ENCODE measurements at regions not wholly inside any gene's neighbourhood (a gene's known extent, or its start where the extent isn't known, plus 50 kb on each side); places are given as distances from the start of the nearest gene placed in this dataset.
"Not testable (repeated sequence)": the region's sequence is repeated elsewhere in the genome, so short reads cannot be mapped to it uniquely, and the experiment has no call there.

DNA sequence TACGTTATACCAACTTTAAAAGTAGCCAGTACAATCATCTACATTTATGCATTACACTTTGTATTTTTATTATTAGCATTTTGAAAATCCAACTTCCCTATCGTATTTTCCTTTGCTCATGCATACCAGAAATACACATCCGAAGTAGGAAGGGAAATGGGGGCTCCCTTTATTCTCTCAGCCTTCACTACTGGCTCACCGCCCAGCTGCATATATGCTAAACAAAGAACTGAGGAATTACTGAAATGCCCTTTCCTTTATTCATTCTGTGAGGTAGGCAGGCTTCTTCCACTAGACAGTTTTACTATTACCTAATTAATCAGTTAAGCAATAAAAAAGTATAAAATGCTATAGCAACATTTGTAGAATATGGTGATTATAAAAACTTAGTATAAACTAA is 291.6 kb downstream of the KLF12 start:
- no peak for DNase-seq (ENCODE audit: low read depth)

DNA sequence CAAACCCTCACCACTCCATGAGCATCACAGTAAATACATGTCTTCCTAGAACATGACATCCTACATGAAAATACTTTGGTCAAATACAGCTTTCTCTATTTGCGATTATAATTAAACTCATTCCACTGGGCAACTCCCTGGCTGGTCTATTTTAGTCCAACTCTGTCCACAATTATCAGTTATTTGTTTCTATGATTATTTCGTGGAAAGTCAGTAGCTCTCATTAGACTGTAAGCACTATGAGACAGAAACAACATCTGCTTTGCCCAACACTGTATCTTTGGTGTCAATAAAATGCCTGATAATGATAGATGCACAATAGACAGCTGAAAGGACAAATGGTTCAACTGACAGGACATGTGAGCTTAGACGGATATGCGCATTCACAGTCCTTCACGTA is 292.0 kb downstream of the KLF12 start:
- DNase-seq (ENCODE audit: low read depth), result no peak

DNA sequence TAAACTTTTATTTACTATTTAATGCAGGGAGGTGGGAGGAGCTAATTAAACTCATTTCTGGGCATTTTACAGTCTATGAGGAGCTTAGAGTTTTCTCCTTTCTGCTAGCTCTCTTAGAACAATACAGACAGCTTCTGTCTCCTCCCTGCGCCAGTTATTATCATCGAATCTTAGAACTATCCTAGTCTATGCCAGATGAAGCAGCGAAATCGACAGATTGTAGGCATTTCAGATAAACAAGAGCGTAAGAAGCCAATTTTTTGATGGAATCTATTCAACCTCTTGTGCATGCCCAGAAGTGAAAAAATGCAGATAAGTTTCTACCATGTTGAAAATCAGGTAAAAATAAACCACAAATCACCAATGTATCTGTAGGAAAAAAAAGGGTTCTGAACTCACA is 297.1 kb downstream of the KLF12 start:
- no peak for DNase-seq (ENCODE audit: low read depth)

DNA sequence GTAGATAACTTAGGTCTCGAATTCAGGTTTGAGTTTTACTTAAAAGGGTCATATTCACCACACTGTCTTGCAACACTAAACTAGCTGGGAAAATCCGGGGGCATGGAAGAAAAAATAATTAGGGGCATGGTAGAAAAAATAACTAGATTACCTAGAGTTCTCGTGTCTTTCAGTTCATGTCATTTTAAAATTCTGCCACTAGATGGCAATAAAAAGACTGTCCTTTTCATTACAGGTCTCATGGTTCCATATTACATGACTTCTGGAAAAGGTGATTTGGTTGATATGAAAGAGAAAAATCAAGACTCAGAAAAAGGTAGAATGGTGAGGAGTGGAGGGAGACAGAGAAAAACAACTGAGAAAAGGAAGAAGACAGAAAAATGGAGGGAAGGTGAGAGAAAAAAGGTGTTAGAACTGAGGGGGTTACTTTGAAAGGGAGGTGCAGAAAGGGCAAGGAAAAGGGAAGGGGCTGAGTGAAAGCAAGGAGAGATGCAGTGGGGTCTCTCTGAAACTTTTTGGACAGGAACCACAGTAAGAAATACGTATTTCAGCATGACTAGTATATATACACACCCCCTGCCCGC is 299.0 kb downstream of the KLF12 start:
- no peak for DNase-seq (ENCODE audit: low read depth)

DNA sequence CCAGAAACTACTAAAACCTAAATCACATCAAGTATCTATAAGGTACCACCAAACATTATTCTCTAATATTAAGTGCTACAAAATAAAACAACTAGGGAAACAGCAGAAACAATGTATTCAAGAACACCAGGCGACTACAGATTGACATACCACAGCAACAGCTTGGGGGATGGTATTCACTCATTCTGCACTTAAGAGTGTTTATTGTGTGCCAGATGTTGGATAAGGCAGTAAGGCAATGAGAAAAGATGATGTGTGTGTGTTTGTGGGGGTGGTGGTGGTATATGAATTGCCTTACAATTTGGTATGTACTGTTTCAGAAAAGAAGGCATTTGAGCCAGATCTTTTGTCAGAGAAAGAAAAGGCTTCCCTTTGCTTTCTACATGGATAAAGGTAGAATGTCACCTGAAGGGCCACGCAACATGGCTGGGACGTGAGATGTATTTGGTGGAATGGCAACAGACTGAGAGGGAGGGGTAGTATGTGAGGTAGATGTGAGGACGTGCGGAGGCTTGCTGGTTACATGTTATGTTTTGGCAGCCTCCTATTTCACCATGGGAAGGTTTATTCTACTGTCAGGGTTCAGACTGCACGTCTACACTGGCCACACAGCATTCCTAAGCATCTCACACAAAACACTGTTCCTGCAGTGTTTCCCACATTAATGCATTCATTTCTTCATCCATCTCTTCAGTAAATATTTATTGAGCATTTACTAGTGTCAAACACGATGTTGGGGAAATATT is 300.7 kb downstream of the KLF12 start:
- DNase-seq (ENCODE audit: low read depth), result no peak

DNA sequence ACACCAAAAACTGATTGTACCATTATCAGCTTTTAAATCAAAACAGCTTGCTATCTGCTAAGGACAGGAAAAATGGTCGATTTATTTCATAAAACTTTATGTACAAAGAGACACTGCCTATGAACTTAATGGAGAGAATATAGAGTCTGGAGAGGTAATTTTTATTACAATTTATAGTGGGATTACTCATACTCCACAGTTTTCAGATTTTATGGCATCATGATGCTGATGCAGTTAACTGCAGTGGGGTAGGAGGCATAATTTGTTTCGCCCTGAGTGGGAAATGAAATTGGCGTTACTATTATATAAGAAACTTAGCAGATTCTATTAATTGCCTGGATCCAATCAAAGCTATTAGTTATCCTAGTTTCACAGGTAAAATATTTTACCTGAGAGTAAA is 301.4 kb downstream of the KLF12 start:
- no peak for DNase-seq (ENCODE audit: low read depth)

DNA sequence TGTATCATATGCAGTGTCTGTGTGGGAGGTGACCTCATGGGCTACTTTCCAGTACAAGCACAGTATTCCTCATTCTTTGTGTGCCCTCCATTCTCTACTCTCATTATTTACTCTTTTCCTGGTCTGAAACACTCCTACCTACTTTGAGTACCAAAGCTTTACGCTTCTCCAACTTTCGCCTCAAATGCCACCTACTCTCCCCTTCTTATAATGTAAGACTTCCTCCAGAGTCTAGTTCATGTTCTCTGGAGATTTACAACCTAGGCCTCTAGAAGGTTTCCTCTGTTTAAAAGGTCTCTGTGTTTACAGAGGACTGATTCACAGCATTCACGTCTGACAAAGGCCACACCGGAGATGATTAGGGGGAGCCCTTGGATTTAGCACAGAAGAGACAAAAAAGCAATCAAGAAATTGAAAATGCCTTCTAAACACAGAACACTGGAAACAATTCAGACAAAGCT is 302.0 kb downstream of the KLF12 start:
- no peak for DNase-seq (ENCODE audit: low read depth)

DNA sequence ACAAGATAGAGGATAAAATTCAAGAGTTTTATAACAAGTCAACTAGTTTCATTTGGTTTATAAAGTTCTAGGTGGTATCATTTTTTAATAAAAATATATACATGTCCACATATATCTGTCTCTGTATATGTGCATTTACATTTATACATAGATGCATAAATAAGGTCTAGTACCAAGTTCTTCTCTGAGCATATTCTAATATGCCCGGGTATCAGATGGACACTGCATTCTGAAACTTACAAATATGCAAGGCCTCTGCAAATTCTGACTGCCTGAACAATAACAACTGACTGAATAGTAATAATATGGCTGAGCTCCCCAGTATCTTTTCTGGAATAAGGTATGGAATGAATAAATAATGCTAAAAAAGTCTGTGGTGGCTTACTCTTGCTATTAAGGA is 304.8 kb downstream of the KLF12 start:
- DNase-seq (ENCODE audit: low read depth), result no peak

DNA sequence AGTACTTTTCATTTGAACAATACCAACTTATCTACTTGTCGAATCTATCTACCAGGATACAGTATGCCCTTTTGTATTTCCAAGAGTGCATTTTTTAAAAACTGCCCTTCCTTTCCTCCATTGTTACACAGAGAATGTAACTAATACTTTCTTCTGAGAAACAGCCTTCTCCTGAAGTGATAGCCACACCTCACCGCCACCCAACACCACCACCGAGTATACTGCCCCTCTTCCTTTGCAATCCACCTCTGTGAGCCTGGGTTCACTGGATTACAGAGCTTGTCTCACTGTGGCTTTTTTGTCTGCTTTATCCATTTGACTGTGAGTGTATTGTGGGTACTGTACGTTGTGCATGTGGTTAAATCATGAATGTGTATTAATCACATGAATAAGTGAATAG is 305.4 kb downstream of the KLF12 start:
- DNase-seq (ENCODE audit: low read depth), result no peak

DNA sequence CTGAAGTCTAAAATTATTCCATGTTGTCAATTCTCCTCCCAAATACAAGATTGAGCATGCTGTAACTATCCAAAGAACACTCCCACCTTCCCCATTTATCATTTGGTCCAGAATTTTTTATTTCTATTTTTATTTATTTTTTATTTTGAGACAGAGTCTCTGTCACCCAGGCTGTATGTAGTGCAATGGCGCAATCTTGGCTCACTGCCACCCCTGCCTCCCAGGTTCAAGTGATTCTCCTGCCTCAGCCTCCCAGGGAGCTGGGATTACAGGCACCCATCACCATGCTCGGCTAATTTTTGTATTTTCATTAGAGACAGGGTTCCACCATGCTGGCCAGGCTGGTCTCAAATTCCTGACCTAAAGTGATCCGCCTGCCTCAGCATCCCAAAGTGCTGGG is 306.8 kb downstream of the KLF12 start:
- no peak for DNase-seq (ENCODE audit: low read depth)

DNA sequence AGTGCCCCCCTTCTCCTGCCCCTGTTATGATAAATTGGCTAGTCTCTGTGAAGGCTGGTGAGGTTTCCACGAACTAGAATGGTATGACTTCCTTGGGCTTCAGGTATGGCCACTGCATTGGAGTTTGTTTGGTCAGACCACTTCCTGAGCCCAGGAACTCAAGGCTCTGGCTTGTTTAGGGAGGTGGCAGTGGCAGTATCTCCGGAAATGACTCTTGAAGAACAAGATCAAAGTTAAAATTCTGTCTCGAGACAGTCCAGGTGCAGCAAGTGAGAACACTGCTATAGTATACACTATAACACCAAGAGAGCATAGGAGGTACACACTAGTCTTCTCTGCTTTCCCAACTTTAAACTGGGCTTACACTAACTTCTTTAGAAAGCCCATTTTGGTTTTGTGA is 309.1 kb downstream of the KLF12 start:
- DNase-seq (ENCODE audit: low read depth), result no peak

DNA sequence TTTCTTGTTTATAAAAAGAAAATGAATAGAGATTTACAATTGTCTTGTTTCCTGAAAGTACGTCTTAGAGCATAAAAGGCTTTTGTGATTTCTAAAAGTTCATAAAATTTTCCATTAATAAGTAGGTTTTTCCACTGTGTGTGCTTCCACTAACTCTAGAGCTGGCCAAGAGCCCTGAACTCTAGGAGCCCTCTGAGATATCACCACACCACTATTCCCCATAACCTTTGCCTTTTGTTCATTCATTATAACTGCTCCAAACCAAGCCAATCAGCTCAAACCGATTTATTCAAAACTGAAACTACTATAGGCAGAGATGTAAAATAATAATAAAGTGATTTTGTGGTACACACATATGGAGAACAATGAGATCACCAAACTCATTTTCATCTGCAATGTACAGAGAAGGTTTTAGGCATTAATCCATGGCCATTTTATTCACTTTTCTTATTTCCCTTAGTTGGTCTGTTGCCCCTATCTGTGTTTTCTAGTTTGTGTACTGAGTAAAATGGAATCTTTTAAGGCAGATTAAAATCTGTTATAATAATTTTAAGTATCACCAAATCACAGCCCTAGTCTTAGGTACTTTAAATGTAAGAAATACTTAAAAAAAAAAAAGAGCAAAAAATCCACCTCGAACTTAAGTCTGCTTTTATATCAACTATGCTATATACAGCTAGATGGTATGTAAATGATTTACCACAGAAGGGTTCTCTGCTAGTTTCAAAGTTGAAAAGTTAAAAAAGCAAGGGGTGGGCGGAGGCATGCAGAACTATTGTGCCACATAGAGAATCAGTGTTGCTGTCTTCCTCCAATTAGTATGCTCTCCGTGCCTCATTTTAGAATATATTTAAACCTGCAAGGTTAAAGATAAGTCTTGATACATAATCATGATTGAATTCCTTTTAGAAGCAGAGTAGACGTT is 311.3 kb downstream of the KLF12 start:
- DNase-seq (ENCODE audit: low read depth), result no peak

DNA sequence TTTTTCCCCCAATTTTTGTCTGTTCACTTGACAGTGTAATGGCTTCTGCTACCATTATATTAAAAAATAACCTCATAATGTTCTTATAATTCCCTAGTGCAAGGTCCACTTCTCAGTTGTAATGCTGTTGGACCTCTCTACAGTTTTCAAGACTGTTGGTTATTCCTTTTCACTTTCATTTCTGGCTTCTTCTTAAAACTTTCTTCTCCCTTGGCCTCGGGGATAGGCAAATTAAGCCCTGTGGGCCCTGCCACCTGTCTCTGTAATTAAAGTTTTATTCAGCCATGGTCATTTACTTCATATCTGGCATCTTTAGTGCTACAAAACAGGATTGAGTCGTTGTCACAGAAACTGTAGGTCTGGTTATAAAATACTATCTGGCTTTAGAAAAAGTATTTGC is 313.5 kb downstream of the KLF12 start:
- no peak for DNase-seq (ENCODE audit: low read depth)

DNA sequence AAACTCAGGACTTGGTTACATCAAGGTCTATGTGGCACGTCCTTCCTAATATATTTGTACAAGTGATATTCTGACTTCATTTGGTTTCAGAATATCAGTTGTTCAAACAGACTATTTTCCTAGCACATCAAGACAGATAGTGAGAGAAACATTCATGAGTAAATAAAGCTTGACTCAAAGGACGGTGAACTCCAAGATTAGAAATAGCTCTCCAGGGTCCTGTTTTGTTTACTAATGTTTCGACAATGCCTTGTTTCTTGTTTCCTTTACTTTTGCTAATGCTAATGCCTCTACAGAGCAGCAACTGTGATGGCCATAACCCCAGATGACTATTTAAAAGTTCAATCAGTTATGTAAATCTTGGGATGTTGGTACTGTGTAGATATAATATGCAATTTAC is 313.9 kb downstream of the KLF12 start:
- no peak for DNase-seq (ENCODE audit: low read depth)

DNA sequence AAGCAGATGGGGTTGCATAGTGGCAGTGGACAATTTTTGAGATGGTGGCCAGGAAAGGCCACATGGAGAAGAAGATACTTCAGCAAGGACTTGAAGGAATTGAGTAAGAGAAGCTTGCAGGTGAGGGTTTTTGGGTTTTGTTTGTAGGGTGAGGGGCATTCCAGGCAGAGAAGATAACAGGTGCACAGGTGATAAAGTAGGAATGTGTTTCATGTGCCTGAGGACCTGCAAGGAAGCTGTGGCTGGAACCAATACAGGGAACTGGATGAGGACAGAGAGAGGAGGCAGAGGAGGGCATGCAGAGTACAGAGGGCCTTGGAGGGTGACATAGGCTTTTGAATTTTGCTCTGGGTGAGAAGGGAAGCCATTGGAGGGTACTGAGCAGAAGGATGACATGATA is 314.5 kb downstream of the KLF12 start:
- no peak for DNase-seq (ENCODE audit: low read depth)

DNA sequence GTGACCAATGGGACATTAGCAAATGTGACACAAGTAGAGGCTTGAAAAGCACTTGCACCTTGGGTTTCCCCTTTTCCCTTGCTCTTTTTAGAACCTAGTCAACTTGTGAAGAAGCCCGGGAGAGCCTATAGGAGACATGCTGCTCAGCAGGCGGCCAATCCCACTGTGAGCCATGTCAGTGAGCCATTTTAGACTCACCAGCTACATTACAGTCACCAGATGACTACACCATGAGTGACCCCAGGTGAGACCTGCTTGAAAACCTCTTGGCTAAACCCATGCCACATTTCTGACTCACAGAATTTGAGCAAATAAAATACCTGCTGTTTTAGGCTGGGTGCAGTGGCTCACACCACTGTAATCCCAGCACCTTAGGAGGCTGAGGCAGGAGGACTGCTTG is 317.5 kb downstream of the KLF12 start:
- no peak for DNase-seq (ENCODE audit: low read depth)

DNA sequence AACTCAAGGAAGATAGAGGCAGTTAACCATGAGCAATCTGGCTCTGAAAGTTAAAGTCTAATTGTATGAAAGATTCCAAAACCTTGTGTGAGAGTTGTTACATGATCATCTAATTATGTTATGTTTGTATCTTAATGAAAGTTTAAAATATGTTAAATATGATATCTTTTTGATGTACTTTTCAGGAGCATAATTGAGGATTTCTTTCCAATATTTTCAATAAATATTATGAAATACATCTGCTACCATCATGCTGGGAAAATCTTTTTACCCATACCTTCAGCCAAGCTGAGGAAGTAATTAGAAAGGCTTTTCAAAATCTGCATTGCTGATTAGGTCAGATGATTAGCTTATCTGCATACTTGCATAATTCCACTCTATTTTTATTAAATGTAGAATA is 318.4 kb downstream of the KLF12 start:
- DNase-seq (ENCODE audit: low read depth), result no peak

DNA sequence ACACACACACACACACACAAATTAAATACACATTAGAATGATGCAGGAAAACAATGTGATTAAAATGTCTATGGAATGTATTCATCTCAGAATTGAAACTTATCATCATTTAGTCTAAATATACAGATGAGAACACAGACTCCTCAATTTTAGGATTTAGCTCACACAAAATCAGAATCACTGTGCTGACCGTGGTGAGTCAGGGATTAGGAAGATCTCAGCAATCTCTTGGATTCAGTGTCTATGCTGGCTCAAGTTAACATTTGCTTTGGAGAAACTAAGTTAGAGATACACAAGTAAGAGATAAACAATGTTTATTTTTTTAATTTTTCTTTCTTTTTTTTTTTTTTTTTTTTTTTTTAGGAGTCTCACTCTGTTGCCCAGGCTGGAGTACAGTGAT is 323.6 kb downstream of the KLF12 start:
- no peak for DNase-seq (ENCODE audit: low read depth)

DNA sequence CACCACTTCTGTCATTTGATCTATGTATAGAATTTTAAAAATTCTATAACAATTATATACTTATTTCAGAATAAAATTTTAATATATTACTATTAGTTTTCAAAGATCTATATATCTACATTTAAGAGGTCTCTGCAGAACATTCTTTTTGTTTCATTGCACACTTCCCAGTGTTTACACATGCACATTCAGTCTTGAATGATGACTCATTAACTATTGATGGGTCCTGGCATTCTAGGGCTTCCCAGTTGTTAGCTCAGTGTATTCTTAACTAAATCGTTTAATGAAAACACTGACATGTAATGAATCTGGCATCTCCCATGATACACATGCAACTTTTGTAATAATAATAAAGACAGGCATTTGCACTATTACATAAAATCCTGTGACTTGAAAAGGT is 324.6 kb downstream of the KLF12 start:
- DNase-seq (ENCODE audit: low read depth), result no peak

DNA sequence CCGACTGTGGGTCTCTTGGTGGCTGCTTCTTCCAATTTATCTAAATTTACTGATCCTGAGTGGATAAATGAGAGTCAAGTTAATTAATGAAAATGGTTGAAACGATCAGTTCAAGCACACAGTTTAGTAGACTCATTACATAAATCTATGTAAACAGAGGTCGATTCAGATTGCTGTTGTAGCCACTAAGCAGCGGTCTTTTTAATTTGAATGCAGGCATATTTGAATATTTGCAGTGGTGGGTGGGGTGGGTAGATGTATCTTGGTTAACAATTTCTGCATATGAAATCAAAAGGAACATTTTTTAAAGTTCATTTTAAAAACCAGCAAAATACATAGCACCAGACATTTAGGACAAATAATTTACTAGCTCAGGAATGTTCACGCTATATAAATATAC is 325.9 kb downstream of the KLF12 start:
- DNase-seq (ENCODE audit: low read depth), result no peak

DNA sequence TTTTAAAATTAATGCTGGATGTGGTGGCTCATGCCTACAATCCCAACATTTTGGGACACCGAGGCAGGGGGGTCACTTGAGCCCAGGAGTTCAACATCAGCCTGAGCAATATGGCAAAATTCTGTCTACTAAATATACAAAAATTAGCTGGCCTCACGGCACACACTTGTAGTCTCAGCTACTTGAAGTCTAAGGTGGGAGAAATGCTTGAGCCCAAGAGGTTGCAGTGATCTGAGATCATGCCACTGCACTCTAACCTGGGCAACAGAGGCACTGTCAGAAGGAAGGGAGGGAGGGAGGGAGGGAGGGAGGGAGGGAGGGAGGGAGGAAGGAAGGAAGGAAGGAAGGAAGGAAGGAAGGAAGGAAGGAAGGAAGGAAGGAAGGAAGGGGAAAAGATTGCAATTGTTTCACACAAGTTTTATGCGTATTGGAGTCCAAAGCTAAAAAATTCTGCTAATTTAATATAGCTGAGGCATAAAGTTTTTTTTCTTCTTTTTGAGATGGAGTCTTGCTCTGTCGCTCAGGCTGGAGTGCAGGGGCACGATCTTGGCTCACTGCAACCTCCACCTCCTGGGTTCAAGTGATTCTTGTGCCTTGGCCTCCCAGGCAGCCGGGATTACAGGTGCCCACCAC is 328.8 kb downstream of the KLF12 start:
- DNase-seq (ENCODE audit: low read depth), result not testable (repeated sequence)

DNA sequence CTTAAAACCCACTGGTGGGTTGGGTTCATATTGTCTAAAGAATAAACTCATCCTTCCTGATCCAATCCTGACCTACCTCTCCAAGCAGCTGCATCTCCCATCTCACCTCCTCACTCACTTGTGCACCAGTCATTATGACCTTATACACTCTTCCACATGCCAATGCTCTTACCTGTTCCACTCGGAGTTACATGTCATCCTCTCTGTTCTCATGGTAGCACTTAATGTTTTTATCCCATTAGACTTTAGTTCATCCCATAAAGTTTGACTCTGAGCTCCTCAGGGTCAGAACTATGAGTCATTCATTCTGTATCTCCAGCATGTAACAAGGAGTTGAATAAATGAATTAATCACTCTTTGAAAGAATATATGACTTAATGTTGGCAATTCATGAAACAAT is 330.2 kb downstream of the KLF12 start:
- no peak for DNase-seq (ENCODE audit: low read depth)

DNA sequence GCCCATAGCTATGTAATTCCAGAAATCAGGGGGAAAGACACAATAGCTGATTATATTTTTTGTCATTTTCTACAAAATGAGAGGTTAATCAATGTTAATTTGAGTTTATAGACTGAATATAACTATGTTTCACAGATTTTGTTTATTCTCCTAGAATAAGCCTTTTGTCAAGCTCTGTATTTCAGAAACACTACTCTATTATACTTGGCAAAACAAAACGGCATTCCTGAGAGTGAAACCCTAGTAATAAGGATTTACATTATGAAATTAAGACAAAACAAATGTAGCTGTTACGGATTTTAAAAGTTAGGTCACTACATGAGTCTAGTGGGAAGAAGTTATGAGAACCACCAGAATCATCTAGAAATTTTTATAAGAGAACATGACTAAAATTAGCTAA is 334.2 kb downstream of the KLF12 start:
- DNase-seq (ENCODE audit: low read depth), result no peak
